WTC11 (cell line): ENCODE measurements at regions not wholly inside any gene's neighbourhood (a gene's known extent, or its start where the extent isn't known, plus 50 kb on each side); places are given as distances from the start of the nearest gene placed in this dataset.

Source experiments
- ATAC-seq: fragments of 200-7000 bp; cut with Tn5 transposase; 2 replicates; pipeline ENCODE4 v1.10.0; 2021; ENCODE audit warnings: mild to moderate bottlenecking, moderate library complexity
- CTCF ChIA-PET: fragments of 300-600 bp; sonication (Branson Sonifier 250); formaldehyde crosslinking; loops from one replicate; lab custom pipeline; 2021; ENCODE audit warnings: antibody characterized with exemption; lab: Charles Lee
- POLR2A ChIA-PET: fragments of 350-600 bp; sonication (Branson Sonifier 250); formaldehyde crosslinking; loops from one replicate; lab custom pipeline; 2021; ENCODE audit warnings: antibody characterized with exemption; lab: Charles Lee
- DNase-seq: peaks from one replicate; pipeline ENCODE4 v3.0.0; 2021; ENCODE audit warnings: low spot score
- H3K27ac Mint-ChIP-seq: 2 replicates; pipeline ENCODE4 v1.8.0; 2021; ENCODE audit warnings: mixed read lengths
- H3K27me3 Mint-ChIP-seq: 2 replicates; pipeline ENCODE4 v1.8.0; 2021; ENCODE audit warnings: low read depth, mild to moderate bottlenecking, moderate library complexity, mixed read lengths
- H3K36me3 Mint-ChIP-seq: 2 replicates; pipeline ENCODE4 v1.8.0; 2021; ENCODE audit warnings: mixed read lengths
- H3K4me1 Mint-ChIP-seq: 2 replicates; pipeline ENCODE4 v1.8.0; 2022; ENCODE audit warnings: mixed read lengths
- H3K4me3 Mint-ChIP-seq: 2 replicates; pipeline ENCODE4 v1.8.0; 2021; ENCODE audit warnings: mild to moderate bottlenecking, moderate library complexity, mixed read lengths
- H3K9me3 Mint-ChIP-seq: 2 replicates; pipeline ENCODE4 v1.8.0; 2021; ENCODE audit warnings: mixed read lengths
- CBFB ChIP-seq: sonication (generic); formaldehyde crosslinking; IDR thresholded peaks from 2 replicates; pipeline ENCODE4 v1.8.1; 2022; ENCODE audit warnings: mild to moderate bottlenecking, low read depth, missing genetic modification reagents
- ESRRA ChIP-seq: sonication (generic); formaldehyde crosslinking; IDR thresholded peaks from 2 replicates; pipeline ENCODE4 v1.8.1; 2022; ENCODE audit warnings: mild to moderate bottlenecking, missing genetic modification reagents, borderline replicate concordance
- GABPB1 ChIP-seq: sonication (generic); formaldehyde crosslinking; IDR thresholded peaks from 2 replicates; pipeline ENCODE4 v1.8.1; 2023; ENCODE audit warnings: mild to moderate bottlenecking, missing genetic modification reagents
- GRHL2 ChIP-seq: fragments of 250-450 bp; sonication (Bioruptor Pico); IDR thresholded peaks from 2 replicates; pipeline ENCODE4 v1.8.0; 2022; ENCODE audit warnings: mild to moderate bottlenecking, moderate library complexity; ENCODE audit not compliant: insufficient replicate concordance, severe bottlenecking
- GTF2I ChIP-seq: fragments of 250-450 bp; sonication (Bioruptor Pico); conservative IDR thresholded peaks from 2 replicates; pipeline ENCODE4 v1.4.0; 2021; ENCODE audit warnings: mild to moderate bottlenecking
- NR2C2 ChIP-seq: sonication (generic); formaldehyde crosslinking; IDR thresholded peaks from 2 replicates; pipeline ENCODE4 v1.8.0; 2022; ENCODE audit warnings: mild to moderate bottlenecking, missing genetic modification reagents
- SMAD3 ChIP-seq: sonication (generic); formaldehyde crosslinking; IDR thresholded peaks from 2 replicates; pipeline ENCODE4 v1.8.0; 2022; ENCODE audit warnings: missing genetic modification reagents, mild to moderate bottlenecking, borderline replicate concordance
- TP53 ChIP-seq: sonication (generic); formaldehyde crosslinking; IDR thresholded peaks from 2 replicates; pipeline ENCODE4 v1.8.1; 2023; ENCODE audit warnings: mild to moderate bottlenecking, missing genetic modification reagents
- ZBTB21 ChIP-seq: sonication (generic); formaldehyde crosslinking; IDR thresholded peaks from 2 replicates; pipeline ENCODE4 v1.8.1; 2023; ENCODE audit warnings: mild to moderate bottlenecking, missing genetic modification reagents, borderline replicate concordance
- ZNF138 ChIP-seq: sonication (generic); formaldehyde crosslinking; conservative IDR thresholded peaks from 2 replicates; pipeline ENCODE4 v1.8.1; 2022; ENCODE audit warnings: mild to moderate bottlenecking, moderate library complexity, missing genetic modification reagents
- ZNF219 ChIP-seq: sonication (generic); formaldehyde crosslinking; IDR thresholded peaks from 2 replicates; pipeline ENCODE4 v1.8.0; 2023; ENCODE audit warnings: missing genetic modification reagents, mild to moderate bottlenecking, borderline replicate concordance
- ZNF263 ChIP-seq: sonication (generic); formaldehyde crosslinking; IDR thresholded peaks from 2 replicates; pipeline ENCODE4 v1.8.1; 2022; ENCODE audit warnings: low read depth, mild to moderate bottlenecking, moderate library complexity, missing genetic modification reagents
- ZNF671 ChIP-seq: fragments of 250-450 bp; sonication (Bioruptor Pico); IDR thresholded peaks from 2 replicates; pipeline ENCODE4 v1.8.0; 2021; ENCODE audit warnings: mild to moderate bottlenecking
- TF ChIP-seq, protein P1 (sequence below): fragments of 250-450 bp; sonication (Bioruptor Pico); conservative IDR thresholded peaks from 2 replicates; pipeline ENCODE4 v1.9.0; 2021; ENCODE audit warnings: mild to moderate bottlenecking
- TF ChIP-seq, protein P2 (sequence below): sonication (generic); formaldehyde crosslinking; conservative IDR thresholded peaks from 2 replicates; pipeline ENCODE4 v1.8.1; 2023; ENCODE audit warnings: mild to moderate bottlenecking, low read depth, missing genetic modification reagents, moderate library complexity
- TF ChIP-seq, protein P3 (sequence below): fragments of 250-450 bp; sonication (Bioruptor Pico); IDR thresholded peaks from 2 replicates; pipeline ENCODE4 v1.9.0; 2021; ENCODE audit warnings: mild to moderate bottlenecking
- TF ChIP-seq, protein P4 (sequence below): fragments of 250-450 bp; sonication (Bioruptor Pico); IDR thresholded peaks from 2 replicates; pipeline ENCODE4 v1.8.0; 2021; ENCODE audit warnings: mild to moderate bottlenecking
- TF ChIP-seq, protein P5 (sequence below): sonication (generic); formaldehyde crosslinking; IDR thresholded peaks from 2 replicates; pipeline ENCODE4 v1.8.1; 2023; ENCODE audit warnings: mild to moderate bottlenecking, moderate library complexity, missing genetic modification reagents
- TF ChIP-seq, protein P6 (sequence below): sonication (generic); formaldehyde crosslinking; IDR thresholded peaks from 2 replicates; pipeline ENCODE4 v1.8.1; 2023; ENCODE audit warnings: mild to moderate bottlenecking, missing genetic modification reagents
- TF ChIP-seq, protein P7 (sequence below): sonication (generic); formaldehyde crosslinking; IDR thresholded peaks from 2 replicates; pipeline ENCODE4 v1.8.0; 2023; ENCODE audit warnings: missing genetic modification reagents

DNA sequence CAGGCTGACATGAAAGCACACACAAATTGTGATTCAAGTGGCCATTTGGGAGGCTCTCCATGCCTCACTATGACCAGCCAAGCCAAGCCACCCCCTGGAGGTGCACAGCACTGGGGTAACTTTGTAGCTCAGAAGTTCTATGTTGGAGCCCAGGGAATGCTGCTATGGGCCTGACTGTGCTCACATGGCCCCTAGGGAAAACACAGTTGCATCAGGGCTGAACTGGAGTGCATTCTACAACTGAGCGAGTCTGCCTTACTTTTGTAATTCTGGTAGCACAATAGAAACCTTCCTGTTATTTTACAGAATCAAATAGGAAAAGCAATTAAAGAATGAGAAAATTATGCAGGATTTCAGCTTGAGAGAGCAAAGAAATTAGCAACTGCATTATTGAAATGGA is 455.5 kb upstream of the TRPC7 start:
- Mint-ChIP-seq H3K27me3 (no peaks in the 10 kb centered on the region; the same call in 1 of the 2 replicates), H3K4me3 (no peak overlapping the region), H3K27ac (no peak overlapping the region), H3K36me3 (no peaks in the 10 kb centered on the region; the same call in 1 of the 2 replicates), H3K9me3 (peaks cover 12% of the 10 kb centered on the region), H3K4me1 (no peaks in the 10 kb centered on the region; the same call in 1 of the 2 replicates)
- ATAC-seq (no peak), DNase-seq (no peak)
- TF ChIP-seq ZNF219 (CRISPR knock-in tag) (no peak), ZBTB21 (CRISPR knock-in tag) (no peak), GABPB1 (CRISPR knock-in tag) (no peak)
- TF ChIP-seq, protein P1, sequence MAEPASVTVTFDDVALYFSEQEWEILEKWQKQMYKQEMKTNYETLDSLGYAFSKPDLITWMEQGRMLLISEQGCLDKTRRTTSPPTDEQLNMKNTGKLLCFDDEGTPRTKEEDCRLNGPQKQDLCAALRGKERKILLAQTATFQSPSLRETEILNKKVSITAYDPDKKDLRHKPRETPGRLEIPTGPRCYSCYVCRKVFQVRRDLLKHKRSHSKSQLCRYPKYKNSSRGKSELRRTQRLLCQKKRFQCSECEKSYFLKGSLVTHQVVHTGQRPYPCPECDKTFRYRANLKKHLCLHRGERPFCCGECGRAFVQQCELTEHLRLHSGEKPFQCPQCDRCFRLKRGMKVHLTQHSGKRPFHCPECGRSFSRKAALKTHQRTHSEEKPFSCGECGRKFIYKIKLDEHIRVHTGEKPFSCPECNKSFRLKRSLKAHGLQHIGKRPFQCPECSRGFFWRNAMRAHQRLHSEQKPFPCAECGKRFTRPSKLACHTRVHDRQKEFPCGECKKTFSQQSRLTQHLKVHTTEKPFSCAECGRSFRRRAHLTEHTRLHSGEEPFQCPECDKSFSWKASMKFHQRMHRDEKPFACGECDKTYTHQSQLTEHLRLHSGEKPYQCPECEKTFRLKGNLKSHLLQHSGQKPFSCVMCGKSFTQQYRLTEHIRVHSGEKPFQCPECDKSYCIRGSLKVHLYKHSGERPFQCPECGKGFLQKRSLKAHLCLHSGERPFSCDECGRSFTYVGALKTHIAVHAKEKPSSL (CRISPR knock-in tag): no peak
- CTCF ChIA-PET: no interaction called here
- POLR2A ChIA-PET: no interaction called here

DNA sequence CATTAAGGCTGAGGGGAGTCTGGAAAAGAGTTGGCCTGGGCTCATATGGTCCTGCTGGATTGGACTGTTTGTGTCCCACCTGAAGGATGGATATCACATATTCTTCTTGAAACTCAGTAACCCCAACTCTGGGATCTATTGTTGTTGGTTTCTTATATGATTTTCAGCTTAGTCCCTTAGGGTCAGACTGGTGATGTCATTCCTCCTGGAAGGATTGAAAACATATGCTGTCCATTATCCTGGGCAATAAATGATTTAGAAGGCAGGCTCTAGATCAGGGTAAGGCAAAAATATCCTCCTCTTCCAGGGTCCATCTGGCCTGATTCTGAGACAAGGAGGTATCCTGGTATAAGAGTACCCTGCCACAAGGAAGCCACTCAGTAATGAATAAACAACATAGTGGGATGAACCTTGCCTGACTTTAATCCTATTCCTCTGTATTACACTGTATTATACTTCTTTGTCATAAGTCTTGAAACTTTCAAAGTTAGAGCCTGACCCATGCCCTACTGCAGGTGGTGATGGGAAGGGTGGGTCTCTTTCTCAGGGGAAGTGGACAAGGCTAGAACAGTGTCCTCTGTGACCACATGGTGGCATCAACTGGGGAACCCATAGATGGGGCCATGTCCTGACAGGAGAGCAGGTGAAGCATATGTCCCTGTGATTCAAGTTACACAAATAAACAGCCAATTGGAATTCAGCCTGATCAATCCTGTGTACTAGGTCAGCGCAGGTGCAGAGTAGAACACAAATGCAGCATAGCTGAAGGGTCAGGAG is 454.4 kb upstream of the TRPC7 start:
- Mint-ChIP-seq H3K4me3 (no peak overlapping the region), H3K27me3 (no peaks in the 10 kb centered on the region), H3K36me3 (no peaks in the 10 kb centered on the region; the same call in 1 of the 2 replicates), H3K27ac (no peak overlapping the region), H3K9me3 (peaks cover 5% of the 10 kb centered on the region), H3K4me1 (no peaks in the 10 kb centered on the region; the same call in 1 of the 2 replicates)
- peak; percentile 67; the same call in 1 of the 2 replicates for ATAC-seq
- DNase-seq: no peak
- ChIA-PET POLR2A (no interaction called here), CTCF (no interaction called here)
- TF ChIP-seq GRHL2 (CRISPR knock-in tag) (no peak), NR2C2 (no peak), ZNF671 (CRISPR knock-in tag) (no peak), SMAD3 (CRISPR knock-in tag) (no peak), ZNF138 (CRISPR knock-in tag) (no peak), CBFB (CRISPR knock-in tag) (no peak), GTF2I (CRISPR knock-in tag) (no peak), ZNF263 (CRISPR knock-in tag) (no peak), TP53 (no peak), ESRRA (CRISPR knock-in tag) (no peak)
- TF ChIP-seq, protein P2, sequence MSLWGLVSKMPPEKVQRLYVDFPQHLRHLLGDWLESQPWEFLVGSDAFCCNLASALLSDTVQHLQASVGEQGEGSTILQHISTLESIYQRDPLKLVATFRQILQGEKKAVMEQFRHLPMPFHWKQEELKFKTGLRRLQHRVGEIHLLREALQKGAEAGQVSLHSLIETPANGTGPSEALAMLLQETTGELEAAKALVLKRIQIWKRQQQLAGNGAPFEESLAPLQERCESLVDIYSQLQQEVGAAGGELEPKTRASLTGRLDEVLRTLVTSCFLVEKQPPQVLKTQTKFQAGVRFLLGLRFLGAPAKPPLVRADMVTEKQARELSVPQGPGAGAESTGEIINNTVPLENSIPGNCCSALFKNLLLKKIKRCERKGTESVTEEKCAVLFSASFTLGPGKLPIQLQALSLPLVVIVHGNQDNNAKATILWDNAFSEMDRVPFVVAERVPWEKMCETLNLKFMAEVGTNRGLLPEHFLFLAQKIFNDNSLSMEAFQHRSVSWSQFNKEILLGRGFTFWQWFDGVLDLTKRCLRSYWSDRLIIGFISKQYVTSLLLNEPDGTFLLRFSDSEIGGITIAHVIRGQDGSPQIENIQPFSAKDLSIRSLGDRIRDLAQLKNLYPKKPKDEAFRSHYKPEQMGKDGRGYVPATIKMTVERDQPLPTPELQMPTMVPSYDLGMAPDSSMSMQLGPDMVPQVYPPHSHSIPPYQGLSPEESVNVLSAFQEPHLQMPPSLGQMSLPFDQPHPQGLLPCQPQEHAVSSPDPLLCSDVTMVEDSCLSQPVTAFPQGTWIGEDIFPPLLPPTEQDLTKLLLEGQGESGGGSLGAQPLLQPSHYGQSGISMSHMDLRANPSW (CRISPR knock-in tag): no peak
- TF ChIP-seq, protein P3, sequence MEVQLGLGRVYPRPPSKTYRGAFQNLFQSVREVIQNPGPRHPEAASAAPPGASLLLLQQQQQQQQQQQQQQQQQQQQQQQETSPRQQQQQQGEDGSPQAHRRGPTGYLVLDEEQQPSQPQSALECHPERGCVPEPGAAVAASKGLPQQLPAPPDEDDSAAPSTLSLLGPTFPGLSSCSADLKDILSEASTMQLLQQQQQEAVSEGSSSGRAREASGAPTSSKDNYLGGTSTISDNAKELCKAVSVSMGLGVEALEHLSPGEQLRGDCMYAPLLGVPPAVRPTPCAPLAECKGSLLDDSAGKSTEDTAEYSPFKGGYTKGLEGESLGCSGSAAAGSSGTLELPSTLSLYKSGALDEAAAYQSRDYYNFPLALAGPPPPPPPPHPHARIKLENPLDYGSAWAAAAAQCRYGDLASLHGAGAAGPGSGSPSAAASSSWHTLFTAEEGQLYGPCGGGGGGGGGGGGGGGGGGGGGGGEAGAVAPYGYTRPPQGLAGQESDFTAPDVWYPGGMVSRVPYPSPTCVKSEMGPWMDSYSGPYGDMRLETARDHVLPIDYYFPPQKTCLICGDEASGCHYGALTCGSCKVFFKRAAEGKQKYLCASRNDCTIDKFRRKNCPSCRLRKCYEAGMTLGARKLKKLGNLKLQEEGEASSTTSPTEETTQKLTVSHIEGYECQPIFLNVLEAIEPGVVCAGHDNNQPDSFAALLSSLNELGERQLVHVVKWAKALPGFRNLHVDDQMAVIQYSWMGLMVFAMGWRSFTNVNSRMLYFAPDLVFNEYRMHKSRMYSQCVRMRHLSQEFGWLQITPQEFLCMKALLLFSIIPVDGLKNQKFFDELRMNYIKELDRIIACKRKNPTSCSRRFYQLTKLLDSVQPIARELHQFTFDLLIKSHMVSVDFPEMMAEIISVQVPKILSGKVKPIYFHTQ (CRISPR knock-in tag): no peak
- TF ChIP-seq, protein P4, sequence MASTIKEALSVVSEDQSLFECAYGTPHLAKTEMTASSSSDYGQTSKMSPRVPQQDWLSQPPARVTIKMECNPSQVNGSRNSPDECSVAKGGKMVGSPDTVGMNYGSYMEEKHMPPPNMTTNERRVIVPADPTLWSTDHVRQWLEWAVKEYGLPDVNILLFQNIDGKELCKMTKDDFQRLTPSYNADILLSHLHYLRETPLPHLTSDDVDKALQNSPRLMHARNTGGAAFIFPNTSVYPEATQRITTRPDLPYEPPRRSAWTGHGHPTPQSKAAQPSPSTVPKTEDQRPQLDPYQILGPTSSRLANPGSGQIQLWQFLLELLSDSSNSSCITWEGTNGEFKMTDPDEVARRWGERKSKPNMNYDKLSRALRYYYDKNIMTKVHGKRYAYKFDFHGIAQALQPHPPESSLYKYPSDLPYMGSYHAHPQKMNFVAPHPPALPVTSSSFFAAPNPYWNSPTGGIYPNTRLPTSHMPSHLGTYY (CRISPR knock-in tag): no peak
- TF ChIP-seq, protein P5, sequence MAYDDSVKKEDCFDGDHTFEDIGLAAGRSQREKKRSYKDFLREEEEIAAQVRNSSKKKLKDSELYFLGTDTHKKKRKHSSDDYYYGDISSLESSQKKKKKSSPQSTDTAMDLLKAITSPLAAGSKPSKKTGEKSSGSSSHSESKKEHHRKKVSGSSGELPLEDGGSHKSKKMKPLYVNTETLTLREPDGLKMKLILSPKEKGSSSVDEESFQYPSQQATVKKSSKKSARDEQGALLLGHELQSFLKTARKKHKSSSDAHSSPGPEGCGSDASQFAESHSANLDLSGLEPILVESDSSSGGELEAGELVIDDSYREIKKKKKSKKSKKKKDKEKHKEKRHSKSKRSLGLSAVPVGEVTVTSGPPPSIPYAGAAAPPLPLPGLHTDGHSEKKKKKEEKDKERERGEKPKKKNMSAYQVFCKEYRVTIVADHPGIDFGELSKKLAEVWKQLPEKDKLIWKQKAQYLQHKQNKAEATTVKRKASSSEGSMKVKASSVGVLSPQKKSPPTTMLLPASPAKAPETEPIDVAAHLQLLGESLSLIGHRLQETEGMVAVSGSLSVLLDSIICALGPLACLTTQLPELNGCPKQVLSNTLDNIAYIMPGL: no peak
- TF ChIP-seq, protein P6, sequence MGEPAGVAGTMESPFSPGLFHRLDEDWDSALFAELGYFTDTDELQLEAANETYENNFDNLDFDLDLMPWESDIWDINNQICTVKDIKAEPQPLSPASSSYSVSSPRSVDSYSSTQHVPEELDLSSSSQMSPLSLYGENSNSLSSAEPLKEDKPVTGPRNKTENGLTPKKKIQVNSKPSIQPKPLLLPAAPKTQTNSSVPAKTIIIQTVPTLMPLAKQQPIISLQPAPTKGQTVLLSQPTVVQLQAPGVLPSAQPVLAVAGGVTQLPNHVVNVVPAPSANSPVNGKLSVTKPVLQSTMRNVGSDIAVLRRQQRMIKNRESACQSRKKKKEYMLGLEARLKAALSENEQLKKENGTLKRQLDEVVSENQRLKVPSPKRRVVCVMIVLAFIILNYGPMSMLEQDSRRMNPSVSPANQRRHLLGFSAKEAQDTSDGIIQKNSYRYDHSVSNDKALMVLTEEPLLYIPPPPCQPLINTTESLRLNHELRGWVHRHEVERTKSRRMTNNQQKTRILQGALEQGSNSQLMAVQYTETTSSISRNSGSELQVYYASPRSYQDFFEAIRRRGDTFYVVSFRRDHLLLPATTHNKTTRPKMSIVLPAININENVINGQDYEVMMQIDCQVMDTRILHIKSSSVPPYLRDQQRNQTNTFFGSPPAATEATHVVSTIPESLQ (CRISPR knock-in tag): no peak
- TF ChIP-seq, protein P7, sequence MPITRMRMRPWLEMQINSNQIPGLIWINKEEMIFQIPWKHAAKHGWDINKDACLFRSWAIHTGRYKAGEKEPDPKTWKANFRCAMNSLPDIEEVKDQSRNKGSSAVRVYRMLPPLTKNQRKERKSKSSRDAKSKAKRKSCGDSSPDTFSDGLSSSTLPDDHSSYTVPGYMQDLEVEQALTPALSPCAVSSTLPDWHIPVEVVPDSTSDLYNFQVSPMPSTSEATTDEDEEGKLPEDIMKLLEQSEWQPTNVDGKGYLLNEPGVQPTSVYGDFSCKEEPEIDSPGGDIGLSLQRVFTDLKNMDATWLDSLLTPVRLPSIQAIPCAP: no peak
